ENCODE measurements at regions not wholly inside any gene's neighbourhood (a gene's known extent, or its start where the extent isn't known, plus 50 kb on each side); places are given as distances from the start of the nearest gene placed in this dataset.

DNA sequence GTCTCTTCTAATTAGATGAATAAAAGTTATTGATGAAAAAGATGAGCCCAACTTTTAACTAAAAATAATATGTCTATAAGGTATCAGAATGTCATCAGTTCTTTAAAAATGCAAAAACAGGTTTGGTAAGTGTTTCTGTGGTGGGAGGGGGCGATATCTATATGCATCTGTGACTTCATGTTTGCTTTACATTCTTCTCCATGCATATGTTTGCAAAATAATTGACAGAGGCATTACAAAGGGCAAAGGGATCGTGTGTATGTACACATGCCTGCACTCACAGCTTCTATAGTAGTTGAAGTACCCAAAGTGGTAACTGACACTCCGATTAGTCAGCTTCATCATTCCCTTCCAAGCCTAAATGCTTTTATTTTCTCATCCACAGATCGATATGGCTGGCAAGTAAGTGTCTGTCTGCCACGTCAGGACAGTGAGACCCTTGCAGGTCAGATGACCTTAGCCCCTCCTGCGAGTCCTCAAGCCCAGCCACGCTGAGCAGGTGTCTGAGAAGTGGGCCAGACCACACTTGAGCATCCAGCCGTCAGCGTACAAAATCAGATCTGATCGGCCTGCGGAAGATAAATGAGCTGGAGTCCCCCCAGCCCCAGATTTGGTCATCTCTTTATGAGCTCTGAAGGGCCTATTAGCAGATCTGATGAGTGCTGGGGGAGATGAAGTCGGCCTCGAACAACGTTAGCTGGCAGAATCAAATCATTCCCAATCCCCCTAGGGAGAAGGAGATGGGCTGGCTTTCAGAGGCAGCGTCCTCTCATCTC lies 369.1 kb downstream of the MAFB start:
- TF ChIP-seq, protein P1, sequence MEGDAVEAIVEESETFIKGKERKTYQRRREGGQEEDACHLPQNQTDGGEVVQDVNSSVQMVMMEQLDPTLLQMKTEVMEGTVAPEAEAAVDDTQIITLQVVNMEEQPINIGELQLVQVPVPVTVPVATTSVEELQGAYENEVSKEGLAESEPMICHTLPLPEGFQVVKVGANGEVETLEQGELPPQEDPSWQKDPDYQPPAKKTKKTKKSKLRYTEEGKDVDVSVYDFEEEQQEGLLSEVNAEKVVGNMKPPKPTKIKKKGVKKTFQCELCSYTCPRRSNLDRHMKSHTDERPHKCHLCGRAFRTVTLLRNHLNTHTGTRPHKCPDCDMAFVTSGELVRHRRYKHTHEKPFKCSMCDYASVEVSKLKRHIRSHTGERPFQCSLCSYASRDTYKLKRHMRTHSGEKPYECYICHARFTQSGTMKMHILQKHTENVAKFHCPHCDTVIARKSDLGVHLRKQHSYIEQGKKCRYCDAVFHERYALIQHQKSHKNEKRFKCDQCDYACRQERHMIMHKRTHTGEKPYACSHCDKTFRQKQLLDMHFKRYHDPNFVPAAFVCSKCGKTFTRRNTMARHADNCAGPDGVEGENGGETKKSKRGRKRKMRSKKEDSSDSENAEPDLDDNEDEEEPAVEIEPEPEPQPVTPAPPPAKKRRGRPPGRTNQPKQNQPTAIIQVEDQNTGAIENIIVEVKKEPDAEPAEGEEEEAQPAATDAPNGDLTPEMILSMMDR (conservative IDR thresholded peaks at IDR 0.05; ENCODE audit: low read length): no peak
- TF ChIP-seq EZH2phosphoT487 (IDR thresholded peaks at IDR 0.05; ENCODE audit: borderline replicate concordance): no peak
